B cell (primary cell): ENCODE measurements at regions not wholly inside any gene's neighbourhood (a gene's known extent, or its start where the extent isn't known, plus 50 kb on each side); places are given as distances from the start of the nearest gene placed in this dataset.

ENCODE experiments used
- EZH2 ChIP-seq: IDR thresholded peaks from 2 replicates; pipeline ENCODE4 v1.6.1; 2012; ENCODE audit warnings: borderline replicate concordance, low read depth, mild to moderate bottlenecking, moderate library complexity, low read length; ENCODE audit not compliant: insufficient read depth, poor library complexity, severe bottlenecking
- TF ChIP-seq, protein P1 (sequence below): fragments of 200-600 bp; IDR thresholded peaks from one replicate; pipeline ENCODE4 v1.8.0; 2022; ENCODE audit warnings: antibody characterized with exemption, mild to moderate bottlenecking

- TF ChIP-seq EZH2: no peak
- TF ChIP-seq, protein P1, sequence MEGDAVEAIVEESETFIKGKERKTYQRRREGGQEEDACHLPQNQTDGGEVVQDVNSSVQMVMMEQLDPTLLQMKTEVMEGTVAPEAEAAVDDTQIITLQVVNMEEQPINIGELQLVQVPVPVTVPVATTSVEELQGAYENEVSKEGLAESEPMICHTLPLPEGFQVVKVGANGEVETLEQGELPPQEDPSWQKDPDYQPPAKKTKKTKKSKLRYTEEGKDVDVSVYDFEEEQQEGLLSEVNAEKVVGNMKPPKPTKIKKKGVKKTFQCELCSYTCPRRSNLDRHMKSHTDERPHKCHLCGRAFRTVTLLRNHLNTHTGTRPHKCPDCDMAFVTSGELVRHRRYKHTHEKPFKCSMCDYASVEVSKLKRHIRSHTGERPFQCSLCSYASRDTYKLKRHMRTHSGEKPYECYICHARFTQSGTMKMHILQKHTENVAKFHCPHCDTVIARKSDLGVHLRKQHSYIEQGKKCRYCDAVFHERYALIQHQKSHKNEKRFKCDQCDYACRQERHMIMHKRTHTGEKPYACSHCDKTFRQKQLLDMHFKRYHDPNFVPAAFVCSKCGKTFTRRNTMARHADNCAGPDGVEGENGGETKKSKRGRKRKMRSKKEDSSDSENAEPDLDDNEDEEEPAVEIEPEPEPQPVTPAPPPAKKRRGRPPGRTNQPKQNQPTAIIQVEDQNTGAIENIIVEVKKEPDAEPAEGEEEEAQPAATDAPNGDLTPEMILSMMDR: no peak
These were observed 394.6 kb downstream of the TECRL start for GRCh38 chr4:64014647-64015046.
